ENCODE measurements at regions not wholly inside any gene's neighbourhood (a gene's known extent, or its start where the extent isn't known, plus 50 kb on each side); places are given as distances from the start of the nearest gene placed in this dataset.

- TF ChIP-seq POLR2A (IDR thresholded peaks at IDR 0.05): no peak
- TF ChIP-seq CTCF (IDR thresholded peaks at IDR 0.05 in 4 of 5, conservative IDR thresholded peaks at IDR 0.05 in 1 of 5): no peak
Observed at GRCh38 chr20:51888291-51888690, 86.0 kb upstream of the SALL4 start.
